ENCODE measurements at regions not wholly inside any gene's neighbourhood (a gene's known extent, or its start where the extent isn't known, plus 50 kb on each side); places are given as distances from the start of the nearest gene placed in this dataset.

GRCh38 chr10:4742217-4742616 lies 83.8 kb upstream of the AKR1E2 start:
- TF ChIP-seq POLR2A (IDR thresholded peaks at IDR 0.05; ENCODE audit: low read depth, low read length) (no peak), SPI1 (IDR thresholded peaks at IDR 0.05; ENCODE audit: low read depth, low read length) (no peak), POLR2AphosphoS5 (IDR thresholded peaks at IDR 0.05; ENCODE audit: low read depth, low read length) (no peak), TAF1 (IDR thresholded peaks at IDR 0.05; ENCODE audit: low read depth, low read length) (no peak), POU2F2 (IDR thresholded peaks at IDR 0.05; ENCODE audit: low read depth, low read length) (no peak), PAX5 (IDR thresholded peaks at IDR 0.05; ENCODE audit: insufficient read depth, low read length, severe bottlenecking) (no peak)
